ENCODE measurements at regions not wholly inside any gene's neighbourhood (a gene's known extent, or its start where the extent isn't known, plus 50 kb on each side); places are given as distances from the start of the nearest gene placed in this dataset.

DNA sequence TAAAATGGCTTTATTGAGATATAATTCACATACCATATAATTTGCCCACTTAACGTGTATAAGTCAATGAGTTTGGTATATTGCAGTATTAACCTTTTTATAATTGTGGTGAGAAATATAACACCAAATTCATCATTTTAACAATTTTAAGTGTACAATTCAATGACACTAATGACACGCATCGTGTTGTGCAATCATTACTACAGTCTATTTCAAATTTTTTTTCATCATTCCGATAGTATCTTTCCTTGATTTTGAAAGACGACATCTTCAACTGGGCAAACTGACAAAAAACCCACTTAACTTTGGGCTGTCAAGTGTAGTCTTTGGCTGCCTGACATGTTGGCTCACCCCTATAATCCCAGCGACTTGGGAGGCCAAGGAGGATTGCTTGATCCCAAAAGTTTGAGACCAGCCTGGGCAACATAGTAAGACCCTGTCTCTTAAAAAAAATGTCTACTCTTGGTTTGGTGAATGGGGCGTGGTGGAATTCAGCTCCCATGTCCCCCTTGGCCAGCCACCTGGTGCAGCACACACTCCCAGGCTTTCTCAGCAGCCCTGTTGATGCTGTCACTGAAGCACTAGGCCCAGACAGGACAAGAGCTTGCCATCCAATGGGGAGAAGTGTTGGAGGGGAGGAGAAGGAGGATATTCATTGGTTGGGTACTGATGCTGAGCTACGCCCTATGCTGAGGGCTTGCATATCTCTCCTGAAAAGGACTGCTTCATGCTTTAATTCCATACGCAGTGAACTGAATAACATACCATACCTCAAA is 150.5 kb downstream of the CD83 start:
- H3K27me3 Mint-ChIP-seq: no peaks in the 10 kb centered on the region
- no peak for DNase-seq

DNA sequence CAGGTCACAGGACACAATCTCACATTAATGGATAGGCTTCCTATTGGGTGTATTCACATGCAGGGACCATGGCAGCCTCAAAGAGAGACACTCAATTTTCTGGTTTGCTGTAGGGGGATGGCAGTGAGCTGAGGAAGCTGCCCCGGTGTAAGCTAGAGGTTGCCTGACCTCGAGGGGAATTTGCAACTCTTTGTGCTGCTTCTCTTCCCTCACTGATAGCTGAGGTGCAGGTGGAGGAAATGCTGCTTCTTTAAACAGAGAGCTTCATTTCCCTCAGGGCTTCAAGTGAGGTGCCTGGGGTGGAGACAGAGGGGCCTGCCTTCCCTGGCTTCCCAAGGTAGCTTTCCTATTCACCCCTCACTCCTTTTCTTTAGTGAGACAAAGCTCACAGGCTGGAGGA is 151.9 kb downstream of the CD83 start:
- H3K27ac Mint-ChIP-seq: no peak overlapping the region
- DNase-seq (no peak), ATAC-seq (ENCODE audit: low read depth) (no peak)
- H3K4me3 Mint-ChIP-seq: no peak overlapping the region
- H3K4me1 Mint-ChIP-seq: peaks cover 23% of the 10 kb centered on the region
- peaks cover 5% of the 10 kb centered on the region for H3K9me3 Mint-ChIP-seq
- POLR2A ChIA-PET: no interaction called here
- H3K27me3 Mint-ChIP-seq: no peaks in the 10 kb centered on the region
- peaks cover 6% of the 10 kb centered on the region for H3K36me3 Mint-ChIP-seq

More for the DNA sequence above, 150.5 kb downstream of the CD83 start:
- Mint-ChIP-seq H3K27ac (no peak overlapping the region), H3K36me3 (peaks cover 8% of the 10 kb centered on the region), H3K9me3 (peaks cover 6% of the 10 kb centered on the region), H3K4me1 (peaks cover 23% of the 10 kb centered on the region), H3K4me3 (no peak overlapping the region)
- ATAC-seq (ENCODE audit: low read depth): no peak
- POLR2A ChIA-PET: no interaction called here

DNA sequence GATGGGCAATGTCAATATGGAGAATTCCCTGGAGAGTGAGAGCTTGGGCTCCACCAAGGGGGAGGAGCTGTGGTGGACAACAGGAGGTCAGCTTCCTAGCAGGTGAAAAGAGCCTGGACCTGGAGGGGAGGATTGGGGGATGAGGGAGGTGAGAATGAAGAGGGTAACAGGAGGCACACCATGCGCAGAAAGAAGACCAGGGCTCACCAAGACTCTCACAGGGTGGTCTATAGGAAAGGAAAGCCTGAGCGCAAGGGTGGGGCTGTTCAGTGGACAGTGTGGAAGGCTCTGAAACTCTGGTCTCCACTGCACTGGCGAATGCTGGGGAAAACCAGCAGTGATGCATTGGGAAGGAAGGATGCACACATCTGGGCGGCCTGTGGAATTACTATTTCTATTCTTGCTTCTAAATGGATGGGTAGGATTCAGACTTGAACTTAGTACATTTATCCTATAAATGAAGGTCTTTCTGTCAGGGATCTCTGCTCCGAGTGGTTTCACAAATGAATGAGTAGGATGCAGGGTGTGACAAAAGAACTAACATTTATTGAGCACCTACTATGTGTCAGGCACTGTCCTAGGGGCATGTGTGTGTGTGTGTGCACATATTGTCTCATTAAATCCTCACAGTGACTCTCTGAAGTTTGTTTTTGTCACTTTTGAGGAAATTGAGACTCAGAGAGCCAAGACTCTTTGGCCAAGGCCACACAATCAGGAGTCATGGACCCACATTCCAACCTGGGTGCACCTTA is 152.7 kb downstream of the CD83 start:
- POLR2A ChIA-PET: interaction anchor here (0.5 to 0.7 kb wide), 3 partner anchors 10 to 184 kb away, joined by 3 to 4 read pairs (median 3); no protein-coding TSS in a partner anchor
- DNase-seq (no peak), ATAC-seq (ENCODE audit: low read depth) (no peak)
- H3K4me1 Mint-ChIP-seq: peaks cover 26% of the 10 kb centered on the region
- no peaks in the 10 kb centered on the region for H3K27me3 Mint-ChIP-seq
- peaks cover 5% of the 10 kb centered on the region for H3K9me3 Mint-ChIP-seq
- peak overlapping the region; percentile 52 for H3K27ac Mint-ChIP-seq
- peaks cover 6% of the 10 kb centered on the region for H3K36me3 Mint-ChIP-seq
- H3K4me3 Mint-ChIP-seq: no peak overlapping the region

DNA sequence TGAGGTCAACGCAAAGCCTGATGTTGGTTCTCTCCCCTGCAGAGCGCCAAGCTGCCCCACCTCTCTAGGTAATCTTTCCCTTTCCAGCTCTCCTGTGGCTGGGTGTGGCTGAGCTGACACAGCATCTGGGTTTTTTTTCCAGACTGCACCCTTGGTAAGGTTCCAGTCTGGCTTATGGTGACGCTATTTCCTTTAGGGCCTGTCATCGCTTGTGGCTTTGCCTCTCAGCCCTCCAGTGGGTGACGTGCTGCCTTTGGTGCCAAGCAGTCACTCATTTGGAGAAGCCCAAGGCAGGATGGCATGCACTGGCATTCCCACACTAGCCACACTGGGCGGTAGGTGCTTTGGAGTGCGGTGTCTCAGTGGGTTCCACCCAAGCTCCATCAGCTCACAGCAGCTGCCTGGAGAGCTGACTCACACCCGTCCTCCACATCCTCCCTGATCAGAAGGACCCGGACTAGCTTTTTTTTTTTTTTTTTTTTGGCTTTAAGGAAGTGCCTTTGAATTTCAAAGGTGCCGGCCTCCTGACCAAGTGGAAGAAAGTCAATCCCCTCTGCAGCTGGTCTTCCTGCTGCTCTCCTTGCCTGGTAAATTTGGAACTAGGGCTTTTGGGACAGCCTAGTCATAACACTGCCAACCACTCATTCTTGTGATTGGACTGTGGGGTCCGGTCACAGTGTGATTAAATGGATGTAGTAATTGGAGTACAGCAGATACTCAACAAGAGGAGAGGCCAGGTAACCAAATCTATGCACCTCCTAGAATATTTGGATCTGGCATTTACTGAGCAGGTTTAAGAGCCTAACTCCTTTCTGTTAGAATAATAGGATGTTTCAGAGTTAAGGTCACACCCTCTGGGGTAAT is 153.6 kb downstream of the CD83 start:
- Mint-ChIP-seq H3K27ac (peak overlapping the region; percentile 77), H3K9me3 (peaks cover 4% of the 10 kb centered on the region), H3K27me3 (no peaks in the 10 kb centered on the region), H3K36me3 (peaks cover 6% of the 10 kb centered on the region), H3K4me3 (peak overlapping the region; percentile 48), H3K4me1 (peaks cover 34% of the 10 kb centered on the region)
- POLR2A ChIA-PET: interaction anchor here (0.5 to 0.7 kb wide), 4 partner anchors 10 to 183 kb away, joined by 3 to 4 read pairs (median 4); no protein-coding TSS in a partner anchor
- ATAC-seq (ENCODE audit: low read depth) (peak; percentile 89), DNase-seq (peak; percentile 74)

DNA sequence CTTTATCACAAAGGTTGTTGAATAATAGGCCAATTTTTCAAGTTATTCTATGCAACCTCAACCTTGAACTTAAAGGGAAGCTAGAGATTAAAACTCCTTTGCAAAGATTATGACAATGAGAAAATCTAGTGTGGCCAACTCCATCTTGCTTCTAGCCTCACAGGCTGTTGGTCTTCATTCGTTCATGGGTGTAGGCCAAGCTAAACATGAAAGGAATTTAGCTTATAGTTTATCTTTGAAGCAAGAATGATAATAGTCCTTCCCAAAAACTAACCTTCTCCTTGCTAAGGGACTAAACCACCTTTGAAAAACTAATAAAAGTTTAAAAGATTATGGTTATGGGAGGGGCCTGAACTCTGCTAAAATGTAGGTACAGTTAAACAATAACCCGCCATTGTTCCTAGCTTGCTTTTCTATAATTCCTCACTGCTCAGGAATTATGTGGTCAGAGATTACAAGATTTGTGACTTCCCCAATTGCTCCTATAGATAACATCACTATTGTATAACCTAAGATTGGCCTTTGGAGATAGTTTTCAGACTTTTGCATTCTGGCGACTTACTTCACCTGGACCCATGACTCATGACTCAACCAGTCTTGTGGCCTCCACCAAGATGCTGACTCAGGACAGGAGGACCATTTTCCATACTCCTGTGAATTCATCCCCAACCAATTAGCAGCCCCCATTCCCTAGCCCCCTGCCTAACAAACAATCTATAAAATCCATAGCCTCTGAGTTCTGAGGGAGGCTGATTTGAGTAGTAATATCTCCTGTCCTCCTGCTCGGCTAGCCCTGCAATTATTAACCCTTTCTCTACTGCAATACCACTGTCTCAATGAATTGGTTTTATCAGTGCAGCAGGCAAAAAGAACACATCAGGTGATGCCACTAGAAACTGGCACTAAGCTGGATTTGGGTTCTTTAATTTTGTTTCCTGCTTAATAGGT is 154.5 kb downstream of the CD83 start:
- Mint-ChIP-seq H3K4me3 (no peak overlapping the region), H3K27me3 (no peaks in the 10 kb centered on the region), H3K27ac (peak overlapping the region; percentile 77), H3K9me3 (peaks cover 4% of the 10 kb centered on the region), H3K4me1 (peaks cover 42% of the 10 kb centered on the region), H3K36me3 (peaks cover 6% of the 10 kb centered on the region)
- POLR2A ChIA-PET: interaction anchor here (0.6 kb wide), 1 partner anchor 19 kb away, joined by 4 read pairs; no protein-coding TSS in a partner anchor
- DNase-seq (no peak), ATAC-seq (ENCODE audit: low read depth) (no peak)

DNA sequence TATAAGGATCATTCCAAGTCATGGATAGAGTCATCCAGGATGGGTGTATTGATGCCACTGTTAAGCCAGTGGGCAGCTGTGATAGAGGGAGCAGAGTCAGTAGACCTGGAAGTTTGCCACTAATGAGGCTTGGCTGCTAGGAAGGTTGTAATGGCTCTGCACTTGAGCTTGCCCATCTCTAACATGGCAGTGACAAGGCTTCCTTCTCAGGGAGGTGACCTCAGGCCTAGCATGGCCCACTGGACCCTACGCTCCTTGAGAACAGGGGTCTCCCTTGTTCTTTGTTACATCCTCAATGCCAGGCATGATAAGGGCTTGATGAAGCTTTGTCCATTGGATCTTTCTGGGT is 155.1 kb downstream of the CD83 start:
- Mint-ChIP-seq H3K27ac (no peak overlapping the region), H3K4me1 (peaks cover 48% of the 10 kb centered on the region), H3K9me3 (peaks cover 4% of the 10 kb centered on the region), H3K4me3 (no peak overlapping the region), H3K36me3 (peaks cover 8% of the 10 kb centered on the region), H3K27me3 (no peaks in the 10 kb centered on the region)
- DNase-seq (no peak), ATAC-seq (ENCODE audit: low read depth) (no peak)
- POLR2A ChIA-PET: no interaction called here

DNA sequence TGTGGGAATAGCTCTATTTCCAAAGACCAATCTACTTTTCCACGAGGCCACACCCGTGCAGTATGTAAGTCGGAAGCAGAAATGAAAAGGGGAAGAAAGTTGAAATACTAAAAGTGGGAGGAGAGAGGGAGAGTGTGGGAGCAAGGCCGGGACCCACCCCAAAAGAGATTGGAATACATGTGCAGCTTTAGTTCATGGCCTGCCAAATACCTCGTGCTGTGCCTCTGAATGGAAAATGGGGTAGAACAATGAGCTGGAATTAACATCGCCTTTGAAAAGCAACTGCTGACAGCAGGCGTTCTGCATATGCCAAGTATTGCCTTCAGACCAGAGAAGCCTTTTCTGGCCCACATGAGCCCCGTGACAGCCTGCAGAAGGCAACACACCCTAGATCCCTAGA is 155.6 kb downstream of the CD83 start:
- DNase-seq (no peak), ATAC-seq (ENCODE audit: low read depth) (no peak)
- Mint-ChIP-seq H3K4me1 (peaks cover 53% of the 10 kb centered on the region), H3K9me3 (peaks cover 4% of the 10 kb centered on the region), H3K4me3 (no peak overlapping the region), H3K27ac (no peak overlapping the region), H3K36me3 (peaks cover 8% of the 10 kb centered on the region), H3K27me3 (no peaks in the 10 kb centered on the region)
- POLR2A ChIA-PET: no interaction called here

DNA sequence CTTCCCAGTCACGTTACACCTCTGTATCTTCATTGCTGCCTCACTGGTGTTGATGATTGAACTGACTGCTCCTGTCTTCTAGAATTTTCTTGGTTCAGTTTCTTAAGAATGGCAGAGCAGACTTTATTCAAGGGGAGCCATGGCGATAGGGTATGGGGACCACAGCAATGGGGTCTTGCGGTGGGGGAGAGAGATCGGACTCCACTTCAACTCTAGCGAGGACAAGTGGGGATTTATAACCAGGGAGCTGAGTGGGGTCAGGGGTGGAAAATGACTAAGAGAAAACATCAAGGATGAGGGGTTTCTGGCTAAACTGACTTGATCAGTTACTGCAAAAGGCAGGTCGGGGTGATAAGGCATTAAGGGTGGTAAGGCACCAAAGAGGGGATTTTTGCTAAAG is 156.4 kb downstream of the CD83 start:
- Mint-ChIP-seq H3K27me3 (no peaks in the 10 kb centered on the region), H3K27ac (peak overlapping the region; percentile 13), H3K4me3 (no peak overlapping the region), H3K9me3 (peaks cover 4% of the 10 kb centered on the region), H3K4me1 (peaks cover 54% of the 10 kb centered on the region), H3K36me3 (peaks cover 8% of the 10 kb centered on the region)
- POLR2A ChIA-PET: no interaction called here
- no peak for ATAC-seq (ENCODE audit: low read depth)
- no peak for DNase-seq

DNA sequence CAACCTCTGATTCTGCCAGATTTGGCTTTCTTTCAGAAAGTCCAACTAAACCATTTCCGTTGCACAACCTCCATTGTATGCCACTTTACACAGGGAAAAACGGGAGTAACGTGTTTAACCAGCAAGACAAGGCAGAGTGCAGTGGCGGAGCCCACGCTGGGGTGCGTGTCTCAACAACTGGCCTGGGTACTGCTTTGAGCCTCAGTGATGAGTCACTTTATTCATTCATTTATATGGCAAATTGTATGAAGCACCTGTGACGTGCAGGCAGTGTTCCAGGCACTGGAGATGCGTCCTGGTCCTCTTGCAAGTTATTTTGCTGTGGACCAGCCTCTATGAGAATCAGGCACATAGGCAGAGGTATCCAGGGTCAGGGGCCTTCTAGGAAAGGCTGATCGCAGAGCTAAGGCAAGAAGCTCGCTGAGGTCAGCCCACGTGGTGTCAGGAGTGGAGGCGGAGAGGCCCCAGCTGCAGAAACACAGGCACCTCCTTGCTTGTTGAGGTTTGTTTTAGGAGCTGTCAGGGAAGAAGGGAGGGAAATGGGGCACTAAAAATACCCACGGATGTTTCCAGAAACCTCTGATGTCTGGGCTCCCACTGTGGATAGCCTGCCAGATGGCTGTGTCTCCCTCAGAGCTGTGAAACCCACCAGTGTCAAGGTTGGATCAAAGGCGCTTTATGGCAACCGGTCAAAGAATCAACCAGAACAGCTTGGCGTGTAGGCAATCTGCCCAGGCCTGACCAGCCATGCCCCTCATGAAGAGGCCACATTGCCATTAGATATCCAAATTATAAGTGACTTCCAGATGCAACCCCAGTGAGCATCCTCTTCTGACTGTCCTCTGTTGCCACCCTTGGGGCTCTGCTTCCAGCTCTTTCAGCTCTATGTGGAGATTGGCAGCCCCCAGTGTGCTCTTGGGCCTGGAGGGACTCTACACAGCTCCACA is 157.2 kb downstream of the CD83 start:
- H3K4me3 Mint-ChIP-seq: no peak overlapping the region
- H3K27me3 Mint-ChIP-seq: no peaks in the 10 kb centered on the region
- POLR2A ChIA-PET: no interaction called here
- peaks cover 49% of the 10 kb centered on the region for H3K4me1 Mint-ChIP-seq
- peaks cover 4% of the 10 kb centered on the region for H3K9me3 Mint-ChIP-seq
- DNase-seq: no peak
- H3K27ac Mint-ChIP-seq: peak overlapping the region; percentile 95
- peaks cover 11% of the 10 kb centered on the region for H3K36me3 Mint-ChIP-seq
- ATAC-seq (ENCODE audit: low read depth): no peak

DNA sequence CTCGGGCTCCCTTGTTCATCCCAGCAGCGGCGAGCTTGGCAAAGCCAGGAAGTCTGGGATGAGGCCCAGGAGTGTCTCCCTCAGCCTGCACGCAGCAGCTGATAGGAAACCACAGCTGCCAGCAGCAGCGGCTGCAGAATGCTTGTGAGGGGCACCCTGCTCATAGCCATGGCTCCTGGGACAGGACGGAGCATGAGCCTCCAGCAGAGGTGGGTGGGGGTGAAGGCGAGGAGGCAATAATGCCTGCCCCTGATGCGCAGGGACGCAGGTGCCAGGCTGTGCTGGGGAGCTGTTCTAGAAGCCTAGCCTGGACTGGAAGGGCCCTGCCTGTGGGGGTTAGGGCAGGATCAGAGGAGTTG is 157.9 kb downstream of the CD83 start:
- H3K4me1 Mint-ChIP-seq: peaks cover 43% of the 10 kb centered on the region
- ATAC-seq (ENCODE audit: low read depth) (no peak), DNase-seq (no peak)
- POLR2A ChIA-PET: interaction anchor here (1.1 kb wide), 1 partner anchor 53 kb away, joined by 3 read pairs; no protein-coding TSS in a partner anchor
- no peak overlapping the region for H3K4me3 Mint-ChIP-seq
- H3K9me3 Mint-ChIP-seq: peaks cover 8% of the 10 kb centered on the region
- H3K36me3 Mint-ChIP-seq: peaks cover 13% of the 10 kb centered on the region
- peak overlapping the region; percentile 95 for H3K27ac Mint-ChIP-seq
- no peaks in the 10 kb centered on the region for H3K27me3 Mint-ChIP-seq

DNA sequence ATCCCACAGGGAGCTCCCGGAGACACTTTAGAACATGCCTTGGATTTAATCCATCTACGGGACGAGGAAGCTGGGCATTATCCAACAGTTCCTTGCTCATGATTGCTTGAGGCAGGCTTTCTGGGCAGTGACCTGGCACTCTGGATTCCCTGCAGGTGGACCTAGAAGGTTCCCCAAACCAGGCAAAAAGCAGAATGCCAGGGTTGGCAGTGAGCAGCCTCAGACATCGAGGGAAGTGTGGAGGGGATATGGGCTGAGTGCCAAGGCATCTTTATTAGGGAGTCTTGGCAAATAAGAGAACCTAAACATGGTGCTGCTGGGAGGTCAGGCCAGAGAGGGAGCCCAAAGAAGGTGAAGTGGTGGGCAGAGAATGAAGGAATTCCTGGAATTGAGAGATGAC is 158.5 kb downstream of the CD83 start:
- peaks cover 39% of the 10 kb centered on the region for H3K4me1 Mint-ChIP-seq
- H3K36me3 Mint-ChIP-seq: peaks cover 13% of the 10 kb centered on the region
- ATAC-seq (ENCODE audit: low read depth): no peak
- peak overlapping the region; percentile 95 for H3K27ac Mint-ChIP-seq
- POLR2A ChIA-PET: interaction anchor here (1.1 to 1.7 kb wide), 2 partner anchors 15 to 54 kb away, joined by 3 to 9 read pairs; no protein-coding TSS in a partner anchor
- H3K9me3 Mint-ChIP-seq: peaks cover 8% of the 10 kb centered on the region
- H3K4me3 Mint-ChIP-seq: peak overlapping the region; percentile 30
- no peaks in the 10 kb centered on the region for H3K27me3 Mint-ChIP-seq
- DNase-seq: no peak

All from activated naive CD8-positive, alpha-beta T cell treated with anti-CD3 and anti-CD28 coated beads, Interleukin-2, amount 10 ng/mL, durations not matched to agents 7 days and 5 days (primary cell).